ENCODE measurements at regions not wholly inside any gene's neighbourhood (a gene's known extent, or its start where the extent isn't known, plus 50 kb on each side); places are given as distances from the start of the nearest gene placed in this dataset.

- no peaks in the 10 kb centered on the region for H3K4me1 ChIP-seq
- intact Hi-C loops (cut with DNase I) = no loop called here
- ATAC-seq = no peak
- H3K4me3 ChIP-seq = no peak overlapping the region
- peaks cover 0 to 5% of the 10 kb centered on the region in 2 donors for H3K27me3 ChIP-seq
- H3K27ac ChIP-seq = no peak overlapping the region
- DNase-seq = peak in 2 of 4 donors; percentile 29 to 30
- TF ChIP-seq CTCF (IDR thresholded peaks at IDR 0.05) = no peak
- H3K9me3 ChIP-seq = no peaks in the 10 kb centered on the region
- H3K36me3 ChIP-seq = no peaks in the 10 kb centered on the region
These were observed 95.6 kb downstream of the SALL1 start for GRCh38 chr16:51055434-51055833.

- Histone ChIP-seq H3K27ac (no peak overlapping the region), H3K4me1 (no peaks in the 10 kb centered on the region), H3K4me3 (no peak overlapping the region), H3K27me3 (no peaks in the 10 kb centered on the region), H3K9me3 (no peaks in the 10 kb centered on the region), H3K36me3 (no peaks in the 10 kb centered on the region)
- TF ChIP-seq CTCF (IDR thresholded peaks at IDR 0.05) = no peak
- intact Hi-C loops (cut with DNase I) = no loop called here
- no peak for DNase-seq
- no peak for ATAC-seq
These were observed 97.3 kb downstream of the SALL1 start for GRCh38 chr16:51053775-51054174.

GRCh38 chr16:51051671-51052070 lies 99.4 kb downstream of the SALL1 start:
- Histone ChIP-seq H3K27me3 (no peaks in the 10 kb centered on the region), H3K27ac (no peak overlapping the region), H3K9me3 (no peaks in the 10 kb centered on the region), H3K4me1 (no peaks in the 10 kb centered on the region), H3K36me3 (no peaks in the 10 kb centered on the region), H3K4me3 (no peak overlapping the region)
- DNase-seq (no peak), ATAC-seq (no peak)
- intact Hi-C loops (cut with DNase I) = no loop called here
- no peak for TF ChIP-seq CTCF (IDR thresholded peaks at IDR 0.05)

GRCh38 chr16:51050377-51050706 lies 100.7 kb downstream of the SALL1 start:
- Histone ChIP-seq H3K9me3 (no peaks in the 10 kb centered on the region), H3K27ac (no peak overlapping the region), H3K27me3 (no peaks in the 10 kb centered on the region), H3K36me3 (no peaks in the 10 kb centered on the region), H3K4me3 (no peak overlapping the region), H3K4me1 (no peaks in the 10 kb centered on the region)
- intact Hi-C loops (cut with DNase I) = no loop called here
- TF ChIP-seq CTCF (IDR thresholded peaks at IDR 0.05) = no peak
- DNase-seq (peak in 1 of 4 donors; percentile 45), ATAC-seq (no peak)

GRCh38 chr16:51049678-51050376 lies 101.2 kb downstream of the SALL1 start:
- Histone ChIP-seq H3K4me1 (no peaks in the 10 kb centered on the region), H3K36me3 (no peaks in the 10 kb centered on the region), H3K27me3 (no peaks in the 10 kb centered on the region), H3K9me3 (no peaks in the 10 kb centered on the region), H3K27ac (no peak overlapping the region), H3K4me3 (no peak overlapping the region)
- ATAC-seq = no peak
- no peak for DNase-seq
- no peak for TF ChIP-seq CTCF (IDR thresholded peaks at IDR 0.05)
- intact Hi-C loops (cut with DNase I) = no loop called here
